ENCODE measurements at regions not wholly inside any gene's neighbourhood (a gene's known extent, or its start where the extent isn't known, plus 50 kb on each side); places are given as distances from the start of the nearest gene placed in this dataset.

DNA sequence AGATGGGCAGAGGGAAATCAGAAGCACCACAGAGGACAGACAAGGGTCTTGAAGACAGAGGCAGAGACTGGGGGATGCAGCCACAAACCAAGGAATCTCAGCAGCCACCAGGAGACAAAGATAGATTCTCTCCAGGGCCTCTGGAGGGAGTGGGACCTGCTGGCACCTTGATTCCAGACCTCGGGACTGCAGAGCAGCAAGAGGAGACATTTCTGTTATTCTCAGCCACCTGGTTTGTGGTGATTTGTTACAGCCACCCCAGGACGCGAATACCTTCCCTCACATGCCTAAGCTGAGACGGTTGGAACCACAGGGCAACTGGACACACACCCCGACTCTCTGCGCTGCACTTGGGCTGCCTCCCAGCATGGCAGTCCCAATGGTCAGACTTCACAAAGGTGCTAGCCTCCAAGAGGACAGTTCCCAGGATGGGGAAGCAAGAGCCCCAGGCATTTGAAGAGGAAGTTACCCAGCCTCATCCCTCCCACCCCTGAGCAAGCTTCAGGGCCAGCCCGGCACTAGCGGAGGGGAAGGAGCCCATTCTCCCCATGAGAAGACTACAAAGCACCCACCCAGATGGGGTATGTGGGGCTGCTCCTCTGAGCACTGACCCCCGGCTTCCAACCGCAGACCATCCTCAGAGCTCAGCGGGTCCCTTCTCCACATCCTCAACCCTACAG lies 104.6 kb upstream of the INSIG1 start:
- TF ChIP-seq, protein P1, sequence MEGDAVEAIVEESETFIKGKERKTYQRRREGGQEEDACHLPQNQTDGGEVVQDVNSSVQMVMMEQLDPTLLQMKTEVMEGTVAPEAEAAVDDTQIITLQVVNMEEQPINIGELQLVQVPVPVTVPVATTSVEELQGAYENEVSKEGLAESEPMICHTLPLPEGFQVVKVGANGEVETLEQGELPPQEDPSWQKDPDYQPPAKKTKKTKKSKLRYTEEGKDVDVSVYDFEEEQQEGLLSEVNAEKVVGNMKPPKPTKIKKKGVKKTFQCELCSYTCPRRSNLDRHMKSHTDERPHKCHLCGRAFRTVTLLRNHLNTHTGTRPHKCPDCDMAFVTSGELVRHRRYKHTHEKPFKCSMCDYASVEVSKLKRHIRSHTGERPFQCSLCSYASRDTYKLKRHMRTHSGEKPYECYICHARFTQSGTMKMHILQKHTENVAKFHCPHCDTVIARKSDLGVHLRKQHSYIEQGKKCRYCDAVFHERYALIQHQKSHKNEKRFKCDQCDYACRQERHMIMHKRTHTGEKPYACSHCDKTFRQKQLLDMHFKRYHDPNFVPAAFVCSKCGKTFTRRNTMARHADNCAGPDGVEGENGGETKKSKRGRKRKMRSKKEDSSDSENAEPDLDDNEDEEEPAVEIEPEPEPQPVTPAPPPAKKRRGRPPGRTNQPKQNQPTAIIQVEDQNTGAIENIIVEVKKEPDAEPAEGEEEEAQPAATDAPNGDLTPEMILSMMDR (IDR thresholded peaks at IDR 0.05; ENCODE audit: insufficient read depth, low read length, missing control alignments), result no peak
- H3K4me3 ChIP-seq (ENCODE audit: low read depth, low read length), result no peak overlapping the region
- POLR2A ChIA-PET, result interaction anchor here (0.8 kb wide), 1 partner anchor 104 kb away, joined by 3 read pairs; the partner anchor contains the start of gene INSIG1
- CTCF ChIA-PET, result interaction anchor here (0.7 to 7.2 kb wide), 3 partner anchors 106 to 265 kb away, joined by 3 to 122 read pairs (median 6); no protein-coding TSS in a partner anchor
- DNase-seq (ENCODE audit: low read depth, low spot score), result no peak

GRCh38 chr7:155193716-155194115 lies 104.0 kb upstream of the INSIG1 start:
- ChIA-PET POLR2A (interaction anchor here (0.8 kb wide), 1 partner anchor 104 kb away, joined by 3 read pairs; the partner anchor contains the start of gene INSIG1), CTCF (interaction anchor here (0.7 to 7.2 kb wide), 3 partner anchors 106 to 266 kb away, joined by 3 to 122 read pairs (median 6); no protein-coding TSS in a partner anchor)
- no peak for DNase-seq (ENCODE audit: low read depth, low spot score)
- TF ChIP-seq, protein P1 (IDR thresholded peaks at IDR 0.05; ENCODE audit: insufficient read depth, low read length, missing control alignments), result no peak
- H3K4me3 ChIP-seq (ENCODE audit: low read depth, low read length), result no peak overlapping the region

- DNase-seq (ENCODE audit: low read depth, low spot score), result no peak
- TF ChIP-seq, protein P1 (IDR thresholded peaks at IDR 0.05; ENCODE audit: insufficient read depth, low read length, missing control alignments), result no peak
- no peak overlapping the region for H3K4me3 ChIP-seq (ENCODE audit: low read depth, low read length)
- ChIA-PET POLR2A (no interaction called here), CTCF (interaction anchor here (7.2 kb wide), 1 partner anchor 149 kb away, joined by 122 read pairs; no protein-coding TSS in a partner anchor)
Observed at GRCh38 chr7:155194382-155195140, 103.1 kb upstream of the INSIG1 start.

DNA sequence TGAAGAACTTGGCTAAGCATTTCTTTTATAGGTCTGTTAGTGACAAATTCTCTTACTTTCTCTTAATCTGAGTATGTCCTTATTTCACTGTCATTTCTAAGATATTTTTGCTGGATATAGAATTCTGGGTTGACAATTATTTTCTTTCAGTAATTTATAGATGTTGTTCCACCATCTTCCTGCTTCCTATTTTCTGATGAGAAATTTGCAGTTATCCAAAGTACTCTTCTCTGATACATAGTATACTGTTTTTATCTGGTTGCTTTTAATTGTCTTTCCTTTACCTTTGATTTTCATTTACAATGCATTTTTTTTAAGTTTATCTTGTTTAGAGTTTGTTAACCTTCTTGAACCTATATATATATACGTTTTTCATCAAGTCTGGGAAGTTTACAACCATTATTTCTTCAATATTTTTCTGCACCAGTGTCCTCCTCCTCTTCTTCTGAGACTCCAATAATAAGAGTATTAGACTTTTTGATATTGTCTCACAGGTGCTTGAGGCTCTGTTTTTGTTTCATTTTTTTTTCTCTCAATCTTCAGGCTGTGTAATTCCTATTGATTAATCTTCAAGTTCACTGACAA lies 101.6 kb upstream of the INSIG1 start:
- DNase-seq (ENCODE audit: low read depth, low spot score), result no peak
- ChIA-PET POLR2A (interaction anchor here (1.1 kb wide), 1 partner anchor 102 kb away, joined by 3 read pairs; the partner anchor contains the start of gene INSIG1), CTCF (interaction anchor here (1.5 kb wide), 1 partner anchor 148 kb away, joined by 11 read pairs; no protein-coding TSS in a partner anchor)
- TF ChIP-seq, protein P1 (IDR thresholded peaks at IDR 0.05; ENCODE audit: insufficient read depth, low read length, missing control alignments), result no peak
- H3K4me3 ChIP-seq (ENCODE audit: low read depth, low read length), result no peak overlapping the region

DNA sequence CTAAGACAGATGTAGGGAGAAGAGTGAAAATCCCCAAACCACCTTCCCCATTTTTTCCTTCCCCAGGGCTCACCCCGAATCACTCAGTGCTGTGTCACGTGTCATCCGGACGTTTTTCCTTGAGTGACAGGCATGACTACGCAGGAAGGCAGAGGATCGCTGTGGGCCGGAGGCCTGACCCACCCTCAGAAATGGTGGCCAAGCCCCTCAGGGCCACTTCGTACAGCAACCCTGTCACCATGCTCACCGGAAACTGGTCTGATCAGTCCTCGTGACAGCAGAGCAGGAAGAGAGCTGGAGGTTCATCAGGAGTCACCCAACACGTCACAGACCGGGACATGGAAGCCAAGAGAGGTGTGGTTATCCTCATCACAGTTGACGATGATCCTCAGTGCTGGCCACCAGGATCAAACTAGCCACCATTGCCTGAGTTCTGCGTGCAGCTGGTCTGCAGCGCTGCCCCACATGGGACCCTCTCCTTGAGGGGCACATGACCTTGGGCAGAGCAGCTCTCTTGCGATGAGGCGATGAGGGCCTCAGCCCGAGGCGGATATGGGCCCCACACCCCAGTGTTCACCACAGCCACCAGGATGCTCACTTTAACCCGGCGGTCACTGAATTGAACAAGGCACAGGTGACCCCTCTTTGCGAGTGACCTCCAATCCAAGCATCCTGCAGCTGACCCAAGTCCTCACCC lies 99.3 kb upstream of the INSIG1 start:
- H3K4me3 ChIP-seq (ENCODE audit: low read depth, low read length), result no peak overlapping the region
- TF ChIP-seq, protein P1 (IDR thresholded peaks at IDR 0.05; ENCODE audit: insufficient read depth, low read length, missing control alignments), result no peak
- ChIA-PET CTCF (interaction anchor here (1.1 to 1.3 kb wide), 4 partner anchors 7 to 147 kb away, joined by 3 to 9 read pairs (median 5); no protein-coding TSS in a partner anchor), POLR2A (interaction anchor here (0.6 to 0.8 kb wide), 2 partner anchors 32 to 99 kb away, joined by 3 read pairs; partner anchors contain the start of gene INSIG1)
- no peak for DNase-seq (ENCODE audit: low read depth, low spot score)

Data from AG04449 (cell line).